CD14-positive monocyte (primary cell): ENCODE measurements at regions not wholly inside any gene's neighbourhood (a gene's known extent, or its start where the extent isn't known, plus 50 kb on each side); places are given as distances from the start of the nearest gene placed in this dataset.

Source experiments
- DNase-seq, 3 donors: peaks; one replicate each; pipeline ENCODE4 v3.0.0-alpha.2; 2011 to 2022
- H2AFZ ChIP-seq: 2 replicates; pipeline ENCODE4 v1.6.0; 2012; ENCODE audit warnings: mild to moderate bottlenecking, low read depth, low read length, inconsistent platforms; ENCODE audit not compliant: insufficient read depth, poor library complexity, severe bottlenecking
- H3K27ac ChIP-seq, 2 donors: 1 replicate in 1 of 2; 2 replicates in 1 of 2; pipeline ENCODE4 v1.5.1; 2012 to 2013; ENCODE audit warnings: low read length in 2 of 2, control low read depth in 1 of 2, inconsistent platforms in 1 of 2, low read depth in 1 of 2, mild to moderate bottlenecking in 1 of 2
- H3K27me3 ChIP-seq, 2 donors: one replicate each; pipeline versions ENCODE4 v1.6.0 to v1.6.1; 2011 to 2013; ENCODE audit warnings: low read length in 2 of 2; ENCODE audit not compliant: control insufficient read depth in 2 of 2, insufficient read depth in 2 of 2
- H3K36me3 ChIP-seq, 2 donors: replicated peaks in 1 of 2; 1 replicate in 1 of 2; 2 replicates in 1 of 2; pipeline versions ENCODE4 v1.5.1 to v1.6.1; 2012 to 2013; ENCODE audit warnings: low read length in 2 of 2, control low read depth in 1 of 2, inconsistent platforms in 1 of 2, mild to moderate bottlenecking in 1 of 2; ENCODE audit not compliant: insufficient read depth in 2 of 2, control insufficient read depth in 1 of 2
- H3K4me1 ChIP-seq, 2 donors: 1 replicate in 1 of 2; 2 replicates in 1 of 2; pipeline versions ENCODE4 v1.5.1 to v1.6.1; 2012 to 2013; ENCODE audit warnings: low read length in 2 of 2, control low read depth in 1 of 2, inconsistent platforms in 1 of 2, mild to moderate bottlenecking in 1 of 2, moderate library complexity in 1 of 2; ENCODE audit not compliant: insufficient read depth in 2 of 2, control insufficient read depth in 1 of 2
- H3K4me2 ChIP-seq: replicated peaks from 2 replicates; pipeline ENCODE3; 2012; ENCODE audit warnings: low read length, moderate library complexity, mild to moderate bottlenecking; ENCODE audit not compliant: poor library complexity, severe bottlenecking; ENCODE audit errors: extremely low read depth
- H3K4me3 ChIP-seq, 3 experiments: fragments of 200-600 bp in 1 of 3; sonication (generic) in 1 of 3; replicated peaks in 1 of 3; 1 replicate in 2 of 3; 2 replicates in 1 of 3; pipeline ENCODE4 v1.5.1; 2011 to 2013; ENCODE audit warnings: low read length in 3 of 3, mild to moderate bottlenecking in 3 of 3, control low read depth in 2 of 3, low read depth in 2 of 3, inconsistent platforms in 1 of 3, moderate library complexity in 1 of 3
- H3K79me2 ChIP-seq: 2 replicates; pipeline ENCODE4 v1.6.0; 2012; ENCODE audit warnings: mild to moderate bottlenecking, control low read depth, inconsistent platforms, low read length, moderate library complexity; ENCODE audit not compliant: insufficient read depth
- H3K9ac ChIP-seq: 2 replicates; pipeline ENCODE4 v1.6.0; 2017; ENCODE audit warnings: low read length, mild to moderate bottlenecking; ENCODE audit not compliant: insufficient read depth, poor library complexity, severe bottlenecking
- H3K9me3 ChIP-seq, 2 donors: replicated peaks in 1 of 2; 1 replicate in 1 of 2; 2 replicates in 1 of 2; pipeline versions ENCODE4 v1.5.1 to v1.6.1; 2012 to 2013; ENCODE audit warnings: low read length in 2 of 2, control low read depth in 1 of 2; ENCODE audit not compliant: control insufficient read depth in 1 of 2, insufficient read depth in 1 of 2
- H4K20me1 ChIP-seq: 2 replicates; pipeline ENCODE4 v1.6.0; 2012; ENCODE audit warnings: mild to moderate bottlenecking, low read length, control low read depth, moderate library complexity; ENCODE audit not compliant: insufficient read depth
- H3K27ac Mint-ChIP-seq, 7 donors: one replicate each; pipeline ENCODE4 v1.8.0; 2020; ENCODE audit warnings: mild to moderate bottlenecking in 7 of 7, mixed read lengths in 7 of 7, moderate library complexity in 6 of 7, inconsistent platforms in 2 of 7
- H3K27me3 Mint-ChIP-seq, 3 donors: one replicate each; pipeline ENCODE4 v1.8.0; 2021 to 2022; ENCODE audit warnings: low read depth in 3 of 3, mild to moderate bottlenecking in 3 of 3, mixed read lengths in 3 of 3, moderate library complexity in 3 of 3, inconsistent platforms in 1 of 3
- H3K36me3 Mint-ChIP-seq, 2 donors: one replicate each; pipeline ENCODE4 v1.8.0; 2020; ENCODE audit warnings: mixed read lengths in 2 of 2, inconsistent platforms in 1 of 2, mild to moderate bottlenecking in 1 of 2
- H3K4me1 Mint-ChIP-seq: one replicate; pipeline ENCODE4 v1.8.0; 2020; ENCODE audit warnings: mild to moderate bottlenecking, mixed read lengths
- H3K4me3 Mint-ChIP-seq, 2 donors: one replicate each; pipeline ENCODE4 v1.8.0; 2020; ENCODE audit warnings: mild to moderate bottlenecking in 2 of 2, mixed read lengths in 2 of 2, moderate library complexity in 1 of 2
- H3K9me3 Mint-ChIP-seq, 7 donors: one replicate each; pipeline ENCODE4 v1.8.0; 2020 to 2022; ENCODE audit warnings: mixed read lengths in 7 of 7, mild to moderate bottlenecking in 6 of 7, moderate library complexity in 6 of 7, inconsistent platforms in 2 of 7
- CTCF ChIP-seq: fragments of 200-600 bp; IDR thresholded peaks from one replicate; pipeline ENCODE4 v1.8.0; 2022; ENCODE audit warnings: antibody characterized with exemption, mild to moderate bottlenecking
- WGBS: methylation state at CpG from one replicate; pipeline ENCODE4 v1.1.5; 2013; ENCODE audit warnings: missing lambda C conversion rate; ENCODE audit not compliant: insufficient coverage; 5-methylcytosine and 5-hydroxymethylcytosine counted together
- intact Hi-C, 2 donors: fragments of 100-400 bp; cut with micrococcal nuclease; formaldehyde crosslinking; loops; one replicate each; pipeline versions ENCODE4 v1.15.0 to v1.15.1; 2023

- Mint-ChIP-seq H3K27me3 (peaks cover 3 to 7% (median 3%) of the 10 kb centered on the region in 3 donors), H3K4me1 (no peaks in the 10 kb centered on the region), H3K9me3 (no peaks in the 10 kb centered on the region), H3K27ac (no peak overlapping the region), H3K36me3 (no peaks in the 10 kb centered on the region), H3K4me3 (no peak overlapping the region)
- no peaks in the 10 kb centered on the region for H3K79me2 ChIP-seq
- H3K9me3 ChIP-seq: no peaks in the 10 kb centered on the region
- H4K20me1 ChIP-seq: no peaks in the 10 kb centered on the region
- no peaks in the 10 kb centered on the region for H3K4me1 ChIP-seq
- no CpG with 5 or more reads among the region's 4 CpGs for WGBS
- H3K4me2 ChIP-seq: no peak overlapping the region
- intact Hi-C loops: no loop called here
- no peak overlapping the region for H3K4me3 ChIP-seq
- no peak overlapping the region for H2AFZ ChIP-seq
- no peak for DNase-seq
- TF ChIP-seq CTCF: peak; percentile 14
- no peaks in the 10 kb centered on the region for H3K27me3 ChIP-seq
- H3K9ac ChIP-seq: no peak overlapping the region
- no peak overlapping the region for H3K27ac ChIP-seq
- H3K36me3 ChIP-seq: no peaks in the 10 kb centered on the region
Observed at GRCh38 chr11:80155412-80156017, 714.7 kb upstream of the TENM4 start.

DNA sequence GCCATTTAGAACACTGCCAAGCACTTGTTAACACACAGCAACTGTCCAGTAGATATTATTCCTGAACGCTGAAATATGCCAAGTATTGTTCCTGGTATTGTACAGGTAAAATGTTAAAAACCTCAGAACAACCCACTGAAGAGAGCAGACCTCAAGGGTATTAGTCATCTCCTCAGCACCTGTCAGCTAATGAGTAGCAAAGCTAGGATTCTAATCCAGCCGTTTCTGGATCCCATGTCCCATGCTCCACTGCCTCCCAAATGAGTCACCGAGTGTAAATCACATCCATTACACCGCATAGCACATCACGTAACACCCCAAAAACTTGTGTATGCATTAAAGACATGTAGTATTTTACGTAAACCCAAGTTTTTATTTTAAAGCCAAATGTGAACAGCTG is 705.4 kb upstream of the TENM4 start:
- Histone ChIP-seq H3K4me3 (no peak overlapping the region), H3K27ac (no peak overlapping the region), H3K9me3 (no peaks in the 10 kb centered on the region), H3K27me3 (no peaks in the 10 kb centered on the region), H3K9ac (no peak overlapping the region), H3K79me2 (no peaks in the 10 kb centered on the region), H3K36me3 (no peaks in the 10 kb centered on the region), H3K4me1 (no peaks in the 10 kb centered on the region), H2AFZ (no peak overlapping the region), H3K4me2 (no peak overlapping the region), H4K20me1 (no peaks in the 10 kb centered on the region)
- Mint-ChIP-seq H3K27me3 (peaks cover 0 to 2% (median 1%) of the 10 kb centered on the region in 3 donors), H3K4me1 (no peaks in the 10 kb centered on the region), H3K36me3 (no peaks in the 10 kb centered on the region), H3K9me3 (peaks cover 0 to 3% (median 0%) of the 10 kb centered on the region in 7 donors), H3K4me3 (no peak overlapping the region), H3K27ac (no peak overlapping the region)
- intact Hi-C loops: no loop called here
- no peak for DNase-seq
- TF ChIP-seq CTCF: no peak
- WGBS: 71% methylated on average over 1 of the region's 6 CpGs
